Thyroid gland (tissue), 4 donors: ENCODE measurements at regions not wholly inside any gene's neighbourhood (a gene's known extent, or its start where the extent isn't known, plus 50 kb on each side); places are given as distances from the start of the nearest gene placed in this dataset.
"Not testable (repeated sequence)": the region's sequence is repeated elsewhere in the genome, so short reads cannot be mapped to it uniquely, and the experiment has no call there.

Experiments
- DNase-seq, 2 donors: peaks; one replicate each; pipeline ENCODE4 v3.0.0-alpha.2; 2019
- H3K27ac ChIP-seq, 3 donors: fragments of 200-600 bp; sonication (generic); 1 replicate in 2 of 3; 2 replicates in 1 of 3; pipeline ENCODE4 v1.5.1; 2016 to 2019; ENCODE audit warnings: mild to moderate bottlenecking in 1 of 3, moderate library complexity in 1 of 3
- H3K27me3 ChIP-seq: fragments of 200-600 bp; sonication (generic); one replicate; pipeline ENCODE4 v1.5.1; 2019
- H3K36me3 ChIP-seq, 2 donors: fragments of 200-600 bp; sonication (generic); one replicate each; pipeline ENCODE4 v1.5.1; 2016 to 2019
- H3K4me1 ChIP-seq, 2 donors: fragments of 200-600 bp; sonication (generic); one replicate each; pipeline ENCODE4 v1.5.1; 2017 to 2019
- H3K4me3 ChIP-seq, 3 donors: fragments of 200-600 bp; sonication (generic); replicated peaks in 1 of 3; 1 replicate in 2 of 3; 2 replicates in 1 of 3; pipeline ENCODE4 v1.5.1; 2016; ENCODE audit warnings: mild to moderate bottlenecking in 1 of 3
- H3K9me3 ChIP-seq: fragments of 200-600 bp; sonication (generic); one replicate; pipeline ENCODE4 v1.5.1; 2017
- CTCF ChIP-seq, 6 experiments: fragments of 200-600 bp in 3 of 6; fragments of 450-650 bp in 3 of 6; sonication (generic) in 3 of 6; IDR thresholded peaks; one replicate each; pipeline ENCODE4 v1.5.1; 2016 to 2019; ENCODE audit warnings: antibody characterized with exemption in 6 of 6, mild to moderate bottlenecking in 2 of 6, inconsistent platforms in 1 of 6, moderate library complexity in 1 of 6
- POLR2A ChIP-seq, 2 donors: fragments of 450-650 bp; IDR thresholded peaks; one replicate each; pipeline ENCODE4 v1.6.1; 2017; ENCODE audit warnings: antibody characterized with exemption in 2 of 2, mild to moderate bottlenecking in 2 of 2, moderate library complexity in 1 of 2
- WGBS, 2 donors: methylation state at CpG; one replicate each; pipeline ENCODE4 v1.1.5; 2017; 5-methylcytosine and 5-hydroxymethylcytosine counted together
- intact Hi-C: fragments of 100-400 bp; cut with DNase I; formaldehyde crosslinking; loops from one replicate; pipeline ENCODE4 v1.15.1; 2023

DNA sequence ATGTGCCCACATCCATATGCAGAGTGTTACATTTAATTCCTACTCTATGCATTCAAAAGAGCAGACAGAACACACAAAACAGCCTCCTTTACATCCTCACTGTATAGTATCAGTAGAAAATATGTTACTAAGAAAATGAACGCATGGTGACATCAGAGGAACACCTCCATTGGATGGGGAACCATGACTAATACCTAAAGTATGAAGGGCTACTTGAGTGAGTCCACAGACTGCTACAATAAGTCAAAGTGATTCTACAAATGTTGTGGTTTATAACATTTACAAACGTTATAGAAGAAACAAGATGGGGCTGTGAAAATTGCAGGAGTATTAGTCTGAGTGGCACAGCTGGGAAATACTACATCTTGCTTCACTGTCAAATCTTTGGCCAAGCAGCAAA, 1830.9 kb upstream of the PIK3C3 start:
- intact Hi-C loops, result no loop called here

DNA sequence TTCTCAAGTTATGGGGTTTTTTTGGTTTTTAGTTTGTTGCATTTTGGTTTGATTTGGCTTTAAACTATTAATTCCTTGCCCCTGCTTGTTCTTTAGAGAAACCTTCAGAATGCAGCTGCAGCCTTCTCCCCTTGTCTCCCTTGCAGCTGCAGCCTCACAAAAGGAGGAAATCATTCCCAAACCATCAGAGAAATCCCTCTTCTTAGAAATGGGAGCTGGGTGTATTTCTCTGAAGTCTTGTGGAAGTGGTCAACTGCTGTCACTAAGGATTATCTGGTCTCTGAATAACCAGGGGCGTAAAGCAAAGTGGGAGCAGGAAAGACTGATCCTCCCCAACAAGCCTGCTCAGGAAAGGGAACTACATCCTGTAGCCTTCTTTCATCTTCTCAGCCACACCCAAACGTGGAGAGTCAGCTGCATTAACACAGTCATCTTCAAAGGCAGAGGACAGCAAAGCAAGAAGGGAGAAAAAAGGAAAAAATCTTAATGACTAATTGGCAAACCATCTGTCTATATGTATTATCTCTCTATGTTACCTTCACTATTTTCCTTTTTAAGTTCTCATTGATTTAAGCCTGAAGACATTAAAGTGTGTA, 1834.1 kb upstream of the PIK3C3 start:
- no peaks in the 10 kb centered on the region for H3K4me1 ChIP-seq
- H3K27ac ChIP-seq, result no peak overlapping the region
- H3K36me3 ChIP-seq, result no peaks in the 10 kb centered on the region
- DNase-seq, result no peak
- H3K9me3 ChIP-seq, result no peaks in the 10 kb centered on the region
- no peak for TF ChIP-seq POLR2A (IDR thresholded peaks at IDR 0.05)
- TF ChIP-seq CTCF (IDR thresholded peaks at IDR 0.05), result no peak
- 54 to 63% methylated on average over 2 of the region's 2 CpGs for WGBS, 2 donors
- intact Hi-C loops, result no loop called here
- H3K4me3 ChIP-seq, result no peak overlapping the region
- H3K27me3 ChIP-seq, result no peaks in the 10 kb centered on the region

More for the DNA sequence above, 1830.9 kb upstream of the PIK3C3 start:
- TF ChIP-seq CTCF (IDR thresholded peaks at IDR 0.05), result no peak
- no peak for TF ChIP-seq POLR2A (IDR thresholded peaks at IDR 0.05)
- Histone ChIP-seq H3K4me3 (no peak overlapping the region), H3K27ac (no peak overlapping the region), H3K9me3 (no peaks in the 10 kb centered on the region), H3K27me3 (no peaks in the 10 kb centered on the region), H3K36me3 (no peaks in the 10 kb centered on the region), H3K4me1 (no peaks in the 10 kb centered on the region)
- no peak for DNase-seq
- WGBS, 2 donors, result 80% methylated on average over 2 of the region's 2 CpGs

DNA sequence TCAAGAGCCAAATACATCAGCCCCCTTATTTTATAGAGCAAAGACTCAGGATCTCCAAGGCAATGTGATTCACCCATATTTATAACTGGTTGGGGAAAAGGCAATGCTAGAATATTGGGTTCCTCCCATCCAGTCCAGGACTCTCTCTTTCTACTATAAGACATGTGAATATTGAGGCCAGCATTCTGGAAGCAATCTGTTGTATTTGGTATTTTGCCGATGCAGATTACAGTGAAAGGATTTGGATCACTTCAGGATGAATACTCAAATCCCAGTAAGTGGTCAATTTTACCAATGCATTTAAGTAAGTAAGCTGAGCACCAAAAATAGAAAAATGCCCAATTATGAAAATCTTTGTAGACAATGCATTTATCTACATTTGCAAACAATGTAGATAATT, 1834.7 kb upstream of the PIK3C3 start:
- Histone ChIP-seq H3K4me3 (no peak overlapping the region), H3K36me3 (no peaks in the 10 kb centered on the region), H3K4me1 (no peaks in the 10 kb centered on the region), H3K27ac (no peak overlapping the region), H3K9me3 (no peaks in the 10 kb centered on the region), H3K27me3 (no peaks in the 10 kb centered on the region)
- intact Hi-C loops, result no loop called here
- DNase-seq, result no peak
- WGBS, 2 donors, result 93 to 100% methylated on average over 1 of the region's 1 CpG
- TF ChIP-seq CTCF (IDR thresholded peaks at IDR 0.05) (no peak), POLR2A (IDR thresholded peaks at IDR 0.05) (no peak)

GRCh38 chr18:40119581-40119980, 1835.5 kb upstream of the PIK3C3 start:
- 75 to 83% methylated on average over 10 of the region's 10 CpGs for WGBS, 2 donors
- H3K27me3 ChIP-seq, DNase-seq, H3K36me3 ChIP-seq, H3K4me3 ChIP-seq, H3K27ac ChIP-seq, H3K9me3 ChIP-seq, intact Hi-C loops, H3K4me1 ChIP-seq: not testable (repeated sequence)

DNA sequence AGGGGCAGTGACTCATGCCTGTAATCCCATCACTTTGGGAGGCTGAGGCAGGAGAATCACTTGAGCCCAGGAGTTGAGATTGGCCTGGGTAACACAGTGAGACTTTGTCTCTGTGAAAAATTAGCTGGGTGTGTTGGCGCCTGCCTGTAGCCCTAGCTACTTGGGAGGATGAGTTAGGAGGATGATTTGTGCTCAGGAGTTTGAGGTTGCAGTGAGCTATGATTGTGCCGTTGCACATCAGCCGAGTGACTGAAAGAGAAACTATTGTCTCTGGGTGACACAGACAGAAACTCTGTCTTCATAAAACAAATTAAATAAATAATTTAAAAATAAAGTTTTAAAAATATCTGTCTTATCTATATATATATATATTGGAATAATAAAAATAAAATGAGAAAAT, 1844.6 kb upstream of the PIK3C3 start:
- Histone ChIP-seq H3K4me1 (no peaks in the 10 kb centered on the region), H3K4me3 (no peak overlapping the region), H3K27ac (no peak overlapping the region), H3K36me3 (no peaks in the 10 kb centered on the region), H3K9me3 (no peaks in the 10 kb centered on the region), H3K27me3 (no peaks in the 10 kb centered on the region)
- intact Hi-C loops, result no loop called here
- no peak for DNase-seq
- no peak for TF ChIP-seq POLR2A (IDR thresholded peaks at IDR 0.05)
- TF ChIP-seq CTCF (IDR thresholded peaks at IDR 0.05), result no peak
- WGBS, 2 donors, result 94 to 95% methylated on average over 3 of the region's 3 CpGs
